ENCODE measurements at regions not wholly inside any gene's neighbourhood (a gene's known extent, or its start where the extent isn't known, plus 50 kb on each side); places are given as distances from the start of the nearest gene placed in this dataset.

DNA sequence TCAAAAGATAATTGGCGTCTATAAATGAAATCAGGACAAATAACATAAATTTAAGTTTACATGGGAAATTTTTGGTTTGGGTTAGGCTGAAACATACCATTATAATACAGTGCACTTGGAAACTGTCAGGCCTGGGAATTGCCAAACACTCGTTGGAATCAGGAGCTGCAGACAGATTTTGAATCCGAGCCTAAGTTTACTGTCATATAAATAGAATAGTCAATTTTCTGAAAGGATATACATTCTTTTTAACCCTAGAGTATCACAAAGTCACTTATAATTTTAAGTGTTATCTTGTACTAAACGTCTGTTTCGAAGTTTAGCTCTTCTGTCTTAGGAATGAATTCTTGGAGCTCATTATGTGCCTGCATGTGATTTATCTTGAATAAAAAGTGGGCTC is 234.1 kb downstream of the VEGFC start:
- H3K36me3 Mint-ChIP-seq, result no peaks in the 10 kb centered on the region
- ATAC-seq, result no peak
- TF ChIP-seq, protein P1, sequence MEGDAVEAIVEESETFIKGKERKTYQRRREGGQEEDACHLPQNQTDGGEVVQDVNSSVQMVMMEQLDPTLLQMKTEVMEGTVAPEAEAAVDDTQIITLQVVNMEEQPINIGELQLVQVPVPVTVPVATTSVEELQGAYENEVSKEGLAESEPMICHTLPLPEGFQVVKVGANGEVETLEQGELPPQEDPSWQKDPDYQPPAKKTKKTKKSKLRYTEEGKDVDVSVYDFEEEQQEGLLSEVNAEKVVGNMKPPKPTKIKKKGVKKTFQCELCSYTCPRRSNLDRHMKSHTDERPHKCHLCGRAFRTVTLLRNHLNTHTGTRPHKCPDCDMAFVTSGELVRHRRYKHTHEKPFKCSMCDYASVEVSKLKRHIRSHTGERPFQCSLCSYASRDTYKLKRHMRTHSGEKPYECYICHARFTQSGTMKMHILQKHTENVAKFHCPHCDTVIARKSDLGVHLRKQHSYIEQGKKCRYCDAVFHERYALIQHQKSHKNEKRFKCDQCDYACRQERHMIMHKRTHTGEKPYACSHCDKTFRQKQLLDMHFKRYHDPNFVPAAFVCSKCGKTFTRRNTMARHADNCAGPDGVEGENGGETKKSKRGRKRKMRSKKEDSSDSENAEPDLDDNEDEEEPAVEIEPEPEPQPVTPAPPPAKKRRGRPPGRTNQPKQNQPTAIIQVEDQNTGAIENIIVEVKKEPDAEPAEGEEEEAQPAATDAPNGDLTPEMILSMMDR (IDR thresholded peaks at IDR 0.05), result no peak
- TF ChIP-seq TEAD4 (CRISPR knock-in tag; IDR thresholded peaks at IDR 0.05) (no peak), IRF2 (CRISPR knock-in tag; IDR thresholded peaks at IDR 0.05; ENCODE audit: borderline replicate concordance, low read depth) (no peak), TCF7 (CRISPR knock-in tag; IDR thresholded peaks at IDR 0.05; ENCODE audit: low read depth) (no peak)
- H3K27ac Mint-ChIP-seq, result no peak overlapping the region
- ChIA-PET CTCF (interaction anchor here (1.6 kb wide), 1 partner anchor 11 kb away, joined by 7 read pairs; no protein-coding TSS in a partner anchor), POLR2A (no interaction called here)
- no peak overlapping the region for H3K4me3 Mint-ChIP-seq
- DNase-seq (ENCODE audit: low spot score), result no peak
- no peaks in the 10 kb centered on the region for H3K4me1 Mint-ChIP-seq
- no peaks in the 10 kb centered on the region for H3K9me3 Mint-ChIP-seq
- no peaks in the 10 kb centered on the region for H3K27me3 Mint-ChIP-seq (ENCODE audit: low read depth)

DNA sequence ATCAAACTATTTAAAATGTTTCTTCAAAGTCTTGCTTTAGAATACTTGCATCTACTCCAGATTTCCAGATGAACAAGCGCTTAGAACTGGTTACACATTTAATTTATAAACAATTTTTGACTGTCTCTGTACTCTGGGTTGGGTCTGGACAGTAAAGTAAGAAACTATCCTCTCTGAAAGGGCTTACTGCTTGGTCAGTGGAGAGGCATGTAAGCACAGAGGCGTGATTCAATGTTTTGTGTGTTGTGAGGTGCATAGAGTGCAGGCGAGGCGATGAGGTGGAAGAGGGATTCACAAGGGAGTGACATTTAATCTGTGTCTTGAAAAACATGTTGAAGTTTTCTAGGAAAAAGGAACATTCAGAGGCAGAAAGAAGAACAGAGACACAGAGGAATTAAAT is 231.4 kb downstream of the VEGFC start:
- Mint-ChIP-seq H3K4me1 (no peaks in the 10 kb centered on the region), H3K36me3 (no peaks in the 10 kb centered on the region), H3K9me3 (no peaks in the 10 kb centered on the region), H3K27ac (no peak overlapping the region), H3K27me3 (ENCODE audit: low read depth) (no peaks in the 10 kb centered on the region), H3K4me3 (no peak overlapping the region)
- DNase-seq (ENCODE audit: low spot score) (no peak), ATAC-seq (no peak)
- ChIA-PET CTCF (no interaction called here), POLR2A (no interaction called here)
- TF ChIP-seq ELF4 (CRISPR knock-in tag; IDR thresholded peaks at IDR 0.05; ENCODE audit: low read depth) (no peak), NR3C1 (CRISPR knock-in tag; conservative IDR thresholded peaks at IDR 0.05; ENCODE audit: low read depth) (no peak), TP53 (CRISPR knock-in tag; IDR thresholded peaks at IDR 0.05) (no peak), GABPB1 (CRISPR knock-in tag; IDR thresholded peaks at IDR 0.05) (no peak), JUN (CRISPR knock-in tag; IDR thresholded peaks at IDR 0.05) (no peak), KAT7 (CRISPR knock-in tag; IDR thresholded peaks at IDR 0.05; ENCODE audit: borderline replicate concordance) (no peak)
- TF ChIP-seq, protein P2, sequence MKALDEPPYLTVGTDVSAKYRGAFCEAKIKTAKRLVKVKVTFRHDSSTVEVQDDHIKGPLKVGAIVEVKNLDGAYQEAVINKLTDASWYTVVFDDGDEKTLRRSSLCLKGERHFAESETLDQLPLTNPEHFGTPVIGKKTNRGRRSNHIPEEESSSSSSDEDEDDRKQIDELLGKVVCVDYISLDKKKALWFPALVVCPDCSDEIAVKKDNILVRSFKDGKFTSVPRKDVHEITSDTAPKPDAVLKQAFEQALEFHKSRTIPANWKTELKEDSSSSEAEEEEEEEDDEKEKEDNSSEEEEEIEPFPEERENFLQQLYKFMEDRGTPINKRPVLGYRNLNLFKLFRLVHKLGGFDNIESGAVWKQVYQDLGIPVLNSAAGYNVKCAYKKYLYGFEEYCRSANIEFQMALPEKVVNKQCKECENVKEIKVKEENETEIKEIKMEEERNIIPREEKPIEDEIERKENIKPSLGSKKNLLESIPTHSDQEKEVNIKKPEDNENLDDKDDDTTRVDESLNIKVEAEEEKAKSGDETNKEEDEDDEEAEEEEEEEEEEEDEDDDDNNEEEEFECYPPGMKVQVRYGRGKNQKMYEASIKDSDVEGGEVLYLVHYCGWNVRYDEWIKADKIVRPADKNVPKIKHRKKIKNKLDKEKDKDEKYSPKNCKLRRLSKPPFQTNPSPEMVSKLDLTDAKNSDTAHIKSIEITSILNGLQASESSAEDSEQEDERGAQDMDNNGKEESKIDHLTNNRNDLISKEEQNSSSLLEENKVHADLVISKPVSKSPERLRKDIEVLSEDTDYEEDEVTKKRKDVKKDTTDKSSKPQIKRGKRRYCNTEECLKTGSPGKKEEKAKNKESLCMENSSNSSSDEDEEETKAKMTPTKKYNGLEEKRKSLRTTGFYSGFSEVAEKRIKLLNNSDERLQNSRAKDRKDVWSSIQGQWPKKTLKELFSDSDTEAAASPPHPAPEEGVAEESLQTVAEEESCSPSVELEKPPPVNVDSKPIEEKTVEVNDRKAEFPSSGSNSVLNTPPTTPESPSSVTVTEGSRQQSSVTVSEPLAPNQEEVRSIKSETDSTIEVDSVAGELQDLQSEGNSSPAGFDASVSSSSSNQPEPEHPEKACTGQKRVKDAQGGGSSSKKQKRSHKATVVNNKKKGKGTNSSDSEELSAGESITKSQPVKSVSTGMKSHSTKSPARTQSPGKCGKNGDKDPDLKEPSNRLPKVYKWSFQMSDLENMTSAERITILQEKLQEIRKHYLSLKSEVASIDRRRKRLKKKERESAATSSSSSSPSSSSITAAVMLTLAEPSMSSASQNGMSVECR (CRISPR knock-in tag; IDR thresholded peaks at IDR 0.05; ENCODE audit: borderline replicate concordance), result no peak
- TF ChIP-seq, protein P3, sequence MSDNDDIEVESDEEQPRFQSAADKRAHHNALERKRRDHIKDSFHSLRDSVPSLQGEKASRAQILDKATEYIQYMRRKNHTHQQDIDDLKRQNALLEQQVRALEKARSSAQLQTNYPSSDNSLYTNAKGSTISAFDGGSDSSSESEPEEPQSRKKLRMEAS (CRISPR knock-in tag; IDR thresholded peaks at IDR 0.05), result no peak
- TF ChIP-seq, protein P4, sequence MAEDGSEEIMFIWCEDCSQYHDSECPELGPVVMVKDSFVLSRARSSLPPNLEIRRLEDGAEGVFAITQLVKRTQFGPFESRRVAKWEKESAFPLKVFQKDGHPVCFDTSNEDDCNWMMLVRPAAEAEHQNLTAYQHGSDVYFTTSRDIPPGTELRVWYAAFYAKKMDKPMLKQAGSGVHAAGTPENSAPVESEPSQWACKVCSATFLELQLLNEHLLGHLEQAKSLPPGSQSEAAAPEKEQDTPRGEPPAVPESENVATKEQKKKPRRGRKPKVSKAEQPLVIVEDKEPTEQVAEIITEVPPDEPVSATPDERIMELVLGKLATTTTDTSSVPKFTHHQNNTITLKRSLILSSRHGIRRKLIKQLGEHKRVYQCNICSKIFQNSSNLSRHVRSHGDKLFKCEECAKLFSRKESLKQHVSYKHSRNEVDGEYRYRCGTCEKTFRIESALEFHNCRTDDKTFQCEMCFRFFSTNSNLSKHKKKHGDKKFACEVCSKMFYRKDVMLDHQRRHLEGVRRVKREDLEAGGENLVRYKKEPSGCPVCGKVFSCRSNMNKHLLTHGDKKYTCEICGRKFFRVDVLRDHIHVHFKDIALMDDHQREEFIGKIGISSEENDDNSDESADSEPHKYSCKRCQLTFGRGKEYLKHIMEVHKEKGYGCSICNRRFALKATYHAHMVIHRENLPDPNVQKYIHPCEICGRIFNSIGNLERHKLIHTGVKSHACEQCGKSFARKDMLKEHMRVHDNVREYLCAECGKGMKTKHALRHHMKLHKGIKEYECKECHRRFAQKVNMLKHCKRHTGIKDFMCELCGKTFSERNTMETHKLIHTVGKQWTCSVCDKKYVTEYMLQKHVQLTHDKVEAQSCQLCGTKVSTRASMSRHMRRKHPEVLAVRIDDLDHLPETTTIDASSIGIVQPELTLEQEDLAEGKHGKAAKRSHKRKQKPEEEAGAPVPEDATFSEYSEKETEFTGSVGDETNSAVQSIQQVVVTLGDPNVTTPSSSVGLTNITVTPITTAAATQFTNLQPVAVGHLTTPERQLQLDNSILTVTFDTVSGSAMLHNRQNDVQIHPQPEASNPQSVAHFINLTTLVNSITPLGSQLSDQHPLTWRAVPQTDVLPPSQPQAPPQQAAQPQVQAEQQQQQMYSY (CRISPR knock-in tag; IDR thresholded peaks at IDR 0.05), result no peak
- TF ChIP-seq, protein P5, sequence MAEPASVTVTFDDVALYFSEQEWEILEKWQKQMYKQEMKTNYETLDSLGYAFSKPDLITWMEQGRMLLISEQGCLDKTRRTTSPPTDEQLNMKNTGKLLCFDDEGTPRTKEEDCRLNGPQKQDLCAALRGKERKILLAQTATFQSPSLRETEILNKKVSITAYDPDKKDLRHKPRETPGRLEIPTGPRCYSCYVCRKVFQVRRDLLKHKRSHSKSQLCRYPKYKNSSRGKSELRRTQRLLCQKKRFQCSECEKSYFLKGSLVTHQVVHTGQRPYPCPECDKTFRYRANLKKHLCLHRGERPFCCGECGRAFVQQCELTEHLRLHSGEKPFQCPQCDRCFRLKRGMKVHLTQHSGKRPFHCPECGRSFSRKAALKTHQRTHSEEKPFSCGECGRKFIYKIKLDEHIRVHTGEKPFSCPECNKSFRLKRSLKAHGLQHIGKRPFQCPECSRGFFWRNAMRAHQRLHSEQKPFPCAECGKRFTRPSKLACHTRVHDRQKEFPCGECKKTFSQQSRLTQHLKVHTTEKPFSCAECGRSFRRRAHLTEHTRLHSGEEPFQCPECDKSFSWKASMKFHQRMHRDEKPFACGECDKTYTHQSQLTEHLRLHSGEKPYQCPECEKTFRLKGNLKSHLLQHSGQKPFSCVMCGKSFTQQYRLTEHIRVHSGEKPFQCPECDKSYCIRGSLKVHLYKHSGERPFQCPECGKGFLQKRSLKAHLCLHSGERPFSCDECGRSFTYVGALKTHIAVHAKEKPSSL (CRISPR knock-in tag; conservative IDR thresholded peaks at IDR 0.05), result no peak
